HG03558 (cell line): ENCODE measurements at regions not wholly inside any gene's neighbourhood (a gene's known extent, or its start where the extent isn't known, plus 50 kb on each side); places are given as distances from the start of the nearest gene placed in this dataset.

Experiments used
- ATAC-seq: cut with Tn5 transposase; IDR thresholded peaks from one replicate; pipeline ENCODE4 v1.9.1; 2021; ENCODE audit warnings: moderate number of reproducible peaks; ENCODE audit not compliant: unreplicated experiment; ENCODE audit errors: extremely low read depth

- ATAC-seq: no peak
These were observed 218.0 kb downstream of the SEC14L1 start for GRCh38 chr17:77358801-77359200.

- no peak for ATAC-seq
These were observed 218.5 kb downstream of the SEC14L1 start for GRCh38 chr17:77359236-77359635.

- ATAC-seq: no peak
These were observed 221.3 kb downstream of the SEC14L1 start for GRCh38 chr17:77361986-77362620.

- ATAC-seq: no peak
These were observed 223.1 kb downstream of the SEC14L1 start for GRCh38 chr17:77363821-77364361.

GRCh38 chr17:77364381-77364911, 223.7 kb downstream of the SEC14L1 start:
- ATAC-seq: no peak

GRCh38 chr17:77364941-77365583, 224.3 kb downstream of the SEC14L1 start:
- ATAC-seq: no peak

- no peak for ATAC-seq
These were observed 224.9 kb downstream of the SEC14L1 start for GRCh38 chr17:77365584-77366186.

GRCh38 chr17:77366206-77366557, 225.4 kb downstream of the SEC14L1 start:
- no peak for ATAC-seq

- ATAC-seq: no peak
These were observed 225.9 kb downstream of the SEC14L1 start for GRCh38 chr17:77366558-77367245.

- ATAC-seq: no peak
These were observed 228.8 kb downstream of the SEC14L1 start for GRCh38 chr17:77369544-77369971.

- ATAC-seq: no peak
These were observed 229.8 kb downstream of the SEC14L1 start for GRCh38 chr17:77370586-77370985.

- no peak for ATAC-seq
These were observed 230.5 kb downstream of the SEC14L1 start for GRCh38 chr17:77371117-77371887.

- no peak for ATAC-seq
These were observed 231.2 kb downstream of the SEC14L1 start for GRCh38 chr17:77371888-77372443.

- no peak for ATAC-seq
These were observed 231.9 kb downstream of the SEC14L1 start for GRCh38 chr17:77372444-77373298.

GRCh38 chr17:77373299-77374169, 232.8 kb downstream of the SEC14L1 start:
- ATAC-seq: no peak

GRCh38 chr17:77374170-77374936, 233.6 kb downstream of the SEC14L1 start:
- no peak for ATAC-seq
